K562 (cell line): ENCODE measurements at regions not wholly inside any gene's neighbourhood (a gene's known extent, or its start where the extent isn't known, plus 50 kb on each side); places are given as distances from the start of the nearest gene placed in this dataset.

Source experiments
- ATAC-seq: fragments of 200-7000 bp; cut with Tn5 transposase; 3 replicates; pipeline ENCODE4 v1.9.1; 2020; ENCODE audit warnings: moderate library complexity
- BruUV-seq: library from RNA; stranded (reverse); fragments of 400-500 nt; replicated peaks from 2 replicates; lab custom pipeline; 2021; lab: Mats Ljungman, UMichigan
- CTCF ChIA-PET: fragments of 300-600 bp; formaldehyde crosslinking; extraction: SDS; loops from one replicate; lab custom pipeline; 2021; ENCODE audit warnings: low intra/inter-chr PET ratio; lab: Yijun Ruan, JAX
- POLR2A ChIA-PET: fragments of 300-600, 350-650 bp; sonication (Branson Sonifier 250); formaldehyde crosslinking; extraction: SDS; loops from one replicate; lab custom pipeline; 2021; ENCODE audit warnings: antibody characterized with exemption, inconsistent platforms; lab: Yijun Ruan, JAX
- DNase-seq, 4 experiments: peaks; one replicate each; pipeline versions ENCODE4 v3.0.0 to v3.0.0-alpha.2; 2011 to 2018; ENCODE audit warnings: low spot score in 3 of 4, mixed read lengths in 3 of 4; ENCODE audit errors: extremely low read depth in 1 of 4
- FAIRE-seq: peaks from 2 replicates; lab custom pipeline; 2011; peaks lifted over from hg19 to GRCh38; lab: Jason Lieb, UNC
- H2AFZ ChIP-seq: 2 replicates; pipeline ENCODE4 v1.6.0; 2011; ENCODE audit warnings: low read depth, low read length, control low read depth, inconsistent platforms
- H3K27ac ChIP-seq: fragments of 200-600 bp; 3 replicates; pipeline ENCODE4 v1.8.0; 2011; ENCODE audit warnings: low read depth, mild to moderate bottlenecking, control low read depth, inconsistent platforms, low read length, moderate library complexity, mixed read lengths; ENCODE audit errors: extremely low read depth
- H3K27me3 ChIP-seq, 2 experiments: fragments of 300-600 bp in 1 of 2; 2 replicates in 1 of 2; 3 replicates in 1 of 2; pipeline versions ENCODE4 v1.6.0 to v1.8.0; 2011; ENCODE audit warnings: inconsistent platforms in 2 of 2, low read length in 2 of 2, mild to moderate bottlenecking in 1 of 2, mixed read lengths in 1 of 2, moderate library complexity in 1 of 2; ENCODE audit not compliant: control insufficient read depth in 2 of 2, insufficient read depth in 2 of 2
- H3K36me3 ChIP-seq: fragments of 300-600 bp; 3 replicates; pipeline ENCODE4 v1.8.0; 2011; ENCODE audit warnings: mild to moderate bottlenecking, low read length, inconsistent platforms; ENCODE audit not compliant: control insufficient read depth, insufficient read depth
- H3K4me1 ChIP-seq, 2 experiments: fragments of 200-600 bp in 1 of 2; replicated peaks in 1 of 2; 2 replicates in 1 of 2; 3 replicates in 1 of 2; pipeline versions ENCODE4 v1.5.1 to v1.8.0; 2011; ENCODE audit warnings: inconsistent platforms in 2 of 2, low read length in 2 of 2, mild to moderate bottlenecking in 1 of 2, mixed read lengths in 1 of 2, moderate library complexity in 1 of 2; ENCODE audit not compliant: control insufficient read depth in 2 of 2, insufficient read depth in 2 of 2
- H3K4me2 ChIP-seq: 2 replicates; pipeline ENCODE4 v1.6.1; 2011; ENCODE audit warnings: low read length, control low read depth, inconsistent platforms, mixed read lengths; ENCODE audit not compliant: insufficient read depth
- H3K4me3 ChIP-seq: fragments of 200-600 bp; sonication (generic), shearing (Covaris generic); 2 replicates; pipeline ENCODE4 v1.5.1; 2016; ENCODE audit warnings: control low read depth, inconsistent platforms
- H3K79me2 ChIP-seq: fragments of 200-600 bp; 3 replicates; pipeline ENCODE4 v1.8.0; 2011; ENCODE audit warnings: low read length, inconsistent platforms; ENCODE audit not compliant: control insufficient read depth, insufficient read depth
- H3K9ac ChIP-seq, 2 experiments: 2 replicates each; pipeline versions ENCODE4 v1.6.0 to v1.6.1; 2011; ENCODE audit warnings: low read depth in 2 of 2, low read length in 2 of 2, control low read depth in 1 of 2, inconsistent platforms in 1 of 2, mild to moderate bottlenecking in 1 of 2, mixed read lengths in 1 of 2; ENCODE audit not compliant: insufficient read depth in 1 of 2
- H3K9me1 ChIP-seq: one replicate; pipeline ENCODE4 v1.6.0; 2011; ENCODE audit warnings: inconsistent platforms, mild to moderate bottlenecking, low read length, moderate library complexity; ENCODE audit not compliant: control insufficient read depth, insufficient read depth
- H3K9me3 ChIP-seq: replicated peaks from 2 replicates; pipeline ENCODE4 v1.5.1; 2011; ENCODE audit warnings: low read depth, low read length, inconsistent platforms; ENCODE audit not compliant: control insufficient read depth, insufficient read depth
- H4K20me1 ChIP-seq: replicated peaks from 2 replicates; pipeline ENCODE4 v1.6.1; 2011; ENCODE audit warnings: low read length, inconsistent platforms, mixed read lengths; ENCODE audit not compliant: control insufficient read depth, insufficient read depth
- BRD9 ChIP-seq: fragments of 450-650 bp; IDR thresholded peaks from 2 replicates; pipeline ENCODE4 v1.6.1; 2018; ENCODE audit warnings: low read depth; ENCODE audit not compliant: partially characterized antibody
- CHAMP1 ChIP-seq: fragments of 450-650 bp; IDR thresholded peaks from 2 replicates; pipeline ENCODE4 v1.6.1; 2016; ENCODE audit warnings: mild to moderate bottlenecking
- HMGN3 ChIP-seq: IDR thresholded peaks from 2 replicates; pipeline ENCODE4 v1.6.1; 2011; ENCODE audit warnings: borderline replicate concordance, low read depth, mild to moderate bottlenecking, mixed read lengths, low read length; ENCODE audit not compliant: insufficient read length; ENCODE audit errors: extremely low read depth
- JUND ChIP-seq, 2 experiments: IDR thresholded peaks; 2 replicates in 1 of 2; 3 replicates in 1 of 2; pipeline ENCODE4 v1.6.1; 2011; ENCODE audit warnings: borderline replicate concordance in 2 of 2, low read depth in 2 of 2, low read length in 2 of 2, improper control_type of control experiment in 1 of 2, missing biosample characterization in 1 of 2, missing genetic modification characterization in 1 of 2, missing genetic modification reagents in 1 of 2
- MECOM ChIP-seq: fragments of 250-450 bp; sonication (Bioruptor Pico); IDR thresholded peaks from 2 replicates; pipeline ENCODE4 v1.8.0; 2022; ENCODE audit warnings: inconsistent platforms
- POLR2B ChIP-seq: fragments of 450-650 bp; IDR thresholded peaks from 2 replicates; pipeline ENCODE4 v1.6.1; 2018; ENCODE audit warnings: low read depth; ENCODE audit not compliant: partially characterized antibody
- PTTG1 ChIP-seq: fragments of 450-650 bp; IDR thresholded peaks from 2 replicates; pipeline ENCODE4 v1.6.1; 2016; ENCODE audit warnings: low read depth, mild to moderate bottlenecking, missing genetic modification characterization, missing compliant biosample characterization
- RBM14 ChIP-seq: fragments of 200-400 bp; formaldehyde crosslinking; IDR thresholded peaks from 2 replicates; pipeline ENCODE4 v1.6.1; 2018; ENCODE audit warnings: low read depth, mild to moderate bottlenecking, low read length, moderate library complexity, borderline replicate concordance; ENCODE audit not compliant: insufficient read depth
- SNRNP70 ChIP-seq: fragments of 200-400 bp; formaldehyde crosslinking; optimal IDR thresholded peaks from 2 replicates; pipeline ENCODE3; 2017; ENCODE audit warnings: low read depth, low read length
- TCF7L2 ChIP-seq: fragments of 150-350 bp; IDR thresholded peaks from 2 replicates; pipeline ENCODE4 v1.6.1; 2016; ENCODE audit warnings: low read depth, mild to moderate bottlenecking, low read length, moderate library complexity
- ZC3H8 ChIP-seq: fragments of 450-650 bp; IDR thresholded peaks from 2 replicates; pipeline ENCODE4 v1.6.1; 2017
- ZNF134 ChIP-seq: fragments of 250-450 bp; sonication (Bioruptor Pico); conservative IDR thresholded peaks from 2 replicates; pipeline ENCODE4 v1.4.0; 2020
- ZNF24 ChIP-seq: fragments of 450-650 bp; IDR thresholded peaks from 2 replicates; pipeline ENCODE4 v1.6.1; 2016
- ZNF586 ChIP-seq: fragments of 450-650 bp; formaldehyde crosslinking; conservative IDR thresholded peaks from 2 replicates; pipeline ENCODE4 v1.4.0; 2020; ENCODE audit warnings: mild to moderate bottlenecking, moderate library complexity
- WGBS: fragments of 100-300 bp; shearing (Covaris generic); methylation state at CpG from one replicate; pipeline ENCODE4 v1.1.6; 2016; ENCODE audit warnings: low coverage, mixed read lengths; ENCODE audit not compliant: insufficient coverage; ENCODE audit errors: missing lambda C conversion rate; 5-methylcytosine and 5-hydroxymethylcytosine counted together
- in situ Hi-C: fragments of 300-500 bp; cut with MboI; formaldehyde crosslinking; loops from 4 replicates; pipeline ENCODE4 v1.15.0; 2018; ENCODE audit warnings: inconsistent platforms, mixed read lengths
- intact Hi-C: fragments of 100-400 bp; cut with micrococcal nuclease; formaldehyde crosslinking; loops from 2 replicates; pipeline ENCODE4 v1.14.2; 2022

- Histone ChIP-seq H3K4me2 (no peak overlapping the region), H3K27ac (no peak overlapping the region), H3K4me3 (no peak overlapping the region), H3K4me1 (no peaks in the 10 kb centered on the region), H3K36me3 (no peaks in the 10 kb centered on the region), H3K79me2 (no peaks in the 10 kb centered on the region), H3K9me3 (no peaks in the 10 kb centered on the region), H3K27me3 (no peaks in the 10 kb centered on the region), H4K20me1 (no peaks in the 10 kb centered on the region), H2AFZ (no peak overlapping the region), H3K9ac (no peak overlapping the region), H3K9me1 (no peaks in the 10 kb centered on the region)
- intact Hi-C loops = no loop called here
- in situ Hi-C loops = no loop called here
- POLR2A ChIA-PET = no interaction called here
- TF ChIP-seq JUND (IDR thresholded peaks at IDR 0.05; ENCODE audit: borderline replicate concordance, low read depth, low read length) (no peak), JUND (tag; IDR thresholded peaks at IDR 0.05; ENCODE audit: borderline replicate concordance, low read depth, low read length) (no peak), ZNF24 (no peak), ZC3H8 (no peak), POLR2B (no peak), BRD9 (no peak)
- 0% methylated on average over 1 of the region's 1 CpG for WGBS
- FAIRE-seq = no peak
- no TSS peak for BruUV-seq
- no peak for DNase-seq
- CTCF ChIA-PET = no interaction called here
- no peak for ATAC-seq
These were observed 376.3 kb upstream of the C1orf87 start for GRCh38 chr1:60449876-60450275.

- no peaks in the 10 kb centered on the region for H3K79me2 ChIP-seq
- 0% methylated on average over 1 of the region's 1 CpG for WGBS
- intact Hi-C loops = no loop called here
- H3K36me3 ChIP-seq = no peaks in the 10 kb centered on the region
- no peak for DNase-seq
- no peak for FAIRE-seq
- no TSS peak for BruUV-seq
- H3K27me3 ChIP-seq = no peaks in the 10 kb centered on the region
- in situ Hi-C loops = no loop called here
- no peaks in the 10 kb centered on the region for H3K9me3 ChIP-seq
- H3K9ac ChIP-seq = no peak overlapping the region
- no peak for ATAC-seq
- ChIA-PET CTCF (no interaction called here), POLR2A (interaction anchor here (0.6 kb wide), 1 partner anchor 477 kb away, joined by 3 read pairs; no protein-coding TSS in a partner anchor)
- no peak overlapping the region for H3K27ac ChIP-seq
- H3K4me1 ChIP-seq = no peaks in the 10 kb centered on the region
- no peak overlapping the region for H2AFZ ChIP-seq
- H4K20me1 ChIP-seq = no peaks in the 10 kb centered on the region
- no peak overlapping the region for H3K4me2 ChIP-seq
- H3K4me3 ChIP-seq = no peak overlapping the region
- no peaks in the 10 kb centered on the region for H3K9me1 ChIP-seq
- TF ChIP-seq TCF7L2 (no peak), RBM14 (no peak), HMGN3 (no peak), ZNF586 (CRISPR knock-in tag) (no peak), SNRNP70 (no peak), CHAMP1 (no peak), MECOM (no peak), PTTG1 (tag) (no peak), ZNF134 (no peak)
These were observed 375.3 kb upstream of the C1orf87 start for GRCh38 chr1:60448850-60449249.
